DMS153 (cell line): ENCODE measurements at regions not wholly inside any gene's neighbourhood (a gene's known extent, or its start where the extent isn't known, plus 50 kb on each side); places are given as distances from the start of the nearest gene placed in this dataset.

Source experiments
- DNase-seq: peaks from one replicate; lab custom pipeline; 2025; lab: John Stamatoyannopoulos, UW

- DNase-seq, result no peak
Observed at GRCh38 chr15:98455904-98456303, 192.4 kb upstream of the IGF1R start.

- DNase-seq, result no peak
Observed at GRCh38 chr15:98476559-98476958, 171.8 kb upstream of the IGF1R start.

GRCh38 chr15:98480844-98481243, 167.5 kb upstream of the IGF1R start:
- DNase-seq, result no peak

GRCh38 chr15:98483575-98484130, 164.7 kb upstream of the IGF1R start:
- DNase-seq, result no peak

GRCh38 chr15:98484914-98485313, 163.4 kb upstream of the IGF1R start:
- no peak for DNase-seq

GRCh38 chr15:98485451-98485850, 162.9 kb upstream of the IGF1R start:
- DNase-seq, result no peak

- no peak for DNase-seq
Observed at GRCh38 chr15:98493966-98494511, 154.3 kb upstream of the IGF1R start.

- no peak for DNase-seq
Observed at GRCh38 chr15:98501192-98501591, 147.1 kb upstream of the IGF1R start.

- no peak for DNase-seq
Observed at GRCh38 chr15:98501632-98502031, 146.7 kb upstream of the IGF1R start.

GRCh38 chr15:98503970-98504369, 144.4 kb upstream of the IGF1R start:
- DNase-seq, result no peak

GRCh38 chr15:98504998-98505397, 143.3 kb upstream of the IGF1R start:
- no peak for DNase-seq

- DNase-seq, result no peak
Observed at GRCh38 chr15:98505611-98506031, 142.7 kb upstream of the IGF1R start.

- no peak for DNase-seq
Observed at GRCh38 chr15:98506172-98506571, 142.2 kb upstream of the IGF1R start.

GRCh38 chr15:98506711-98507110, 141.6 kb upstream of the IGF1R start:
- DNase-seq, result no peak

GRCh38 chr15:98513428-98513986, 134.8 kb upstream of the IGF1R start:
- DNase-seq, result no peak

GRCh38 chr15:98514034-98514622, 134.2 kb upstream of the IGF1R start:
- no peak for DNase-seq

GRCh38 chr15:98518823-98519561, 129.3 kb upstream of the IGF1R start:
- peak; percentile 30 for DNase-seq

- DNase-seq, result no peak
Observed at GRCh38 chr15:98519767-98520550, 128.4 kb upstream of the IGF1R start.

- DNase-seq, result no peak
Observed at GRCh38 chr15:98522127-98522526, 126.2 kb upstream of the IGF1R start.

- no peak for DNase-seq
Observed at GRCh38 chr15:98523912-98524662, 124.3 kb upstream of the IGF1R start.
